ENCODE measurements at regions not wholly inside any gene's neighbourhood (a gene's known extent, or its start where the extent isn't known, plus 50 kb on each side); places are given as distances from the start of the nearest gene placed in this dataset.
"Not testable (repeated sequence)": the region's sequence is repeated elsewhere in the genome, so short reads cannot be mapped to it uniquely, and the experiment has no call there.

GRCh38 chrX:109879991-109880390, 122.9 kb upstream of the TMEM164 start:
- DNase-seq (ENCODE audit: low spot score): no peak

GRCh38 chrX:109880629-109881028, 122.3 kb upstream of the TMEM164 start:
- no peak for DNase-seq (ENCODE audit: low spot score)

- peak; percentile 56 for DNase-seq (ENCODE audit: low spot score)
Measured at GRCh38 chrX:109886122-109886761, 116.7 kb upstream of the TMEM164 start.

- DNase-seq (ENCODE audit: low spot score): no peak
Measured at GRCh38 chrX:109889289-109890006, 113.5 kb upstream of the TMEM164 start.

- DNase-seq (ENCODE audit: low spot score): no peak
Measured at GRCh38 chrX:109890300-109890699, 112.6 kb upstream of the TMEM164 start.

GRCh38 chrX:109890910-109891502, 111.9 kb upstream of the TMEM164 start:
- DNase-seq (ENCODE audit: low spot score): peak; percentile 55

- DNase-seq (ENCODE audit: low spot score): not testable (repeated sequence)
Measured at GRCh38 chrX:109896024-109896423, 106.9 kb upstream of the TMEM164 start.

- peak; percentile 36 for DNase-seq (ENCODE audit: low spot score)
Measured at GRCh38 chrX:109902665-109903064, 100.2 kb upstream of the TMEM164 start.

GRCh38 chrX:109911046-109911445, 91.9 kb upstream of the TMEM164 start:
- no peak for DNase-seq (ENCODE audit: low spot score)

- not testable (repeated sequence) for DNase-seq (ENCODE audit: low spot score)
Measured at GRCh38 chrX:109912993-109913392, 89.9 kb upstream of the TMEM164 start.

GRCh38 chrX:109914114-109914849, 88.6 kb upstream of the TMEM164 start:
- no peak for DNase-seq (ENCODE audit: low spot score)

- DNase-seq (ENCODE audit: low spot score): no peak
Measured at GRCh38 chrX:109918753-109919152, 84.2 kb upstream of the TMEM164 start.

- DNase-seq (ENCODE audit: low spot score): no peak
Measured at GRCh38 chrX:109920325-109920724, 82.6 kb upstream of the TMEM164 start.

- DNase-seq (ENCODE audit: low spot score): no peak
Measured at GRCh38 chrX:109920868-109921267, 82.0 kb upstream of the TMEM164 start.

GRCh38 chrX:109922190-109922589, 80.7 kb upstream of the TMEM164 start:
- no peak for DNase-seq (ENCODE audit: low spot score)

GRCh38 chrX:109925003-109925402, 77.9 kb upstream of the TMEM164 start:
- not testable (repeated sequence) for DNase-seq (ENCODE audit: low spot score)

GRCh38 chrX:109925656-109926055, 77.3 kb upstream of the TMEM164 start:
- DNase-seq (ENCODE audit: low spot score): no peak

GRCh38 chrX:109926118-109926517, 76.8 kb upstream of the TMEM164 start:
- no peak for DNase-seq (ENCODE audit: low spot score)

GRCh38 chrX:109926743-109927662, 75.9 kb upstream of the TMEM164 start:
- DNase-seq (ENCODE audit: low spot score): no peak

GRCh38 chrX:109927663-109928273, 75.1 kb upstream of the TMEM164 start:
- no peak for DNase-seq (ENCODE audit: low spot score)

Measured in kidney tubule cell (primary cell).